Skin of body (tissue), 1 donor: ENCODE measurements at regions not wholly inside any gene's neighbourhood (a gene's known extent, or its start where the extent isn't known, plus 50 kb on each side); places are given as distances from the start of the nearest gene placed in this dataset.
A peak's percentile ranks its signal among the peaks of the same experiment; 100 is the strongest.
"Not testable (repeated sequence)": the region's sequence is repeated elsewhere in the genome, so short reads cannot be mapped to it uniquely, and the experiment has no call there.

Source experiments
- DNase-seq: peaks from one replicate; lab custom pipeline; 2025; lab: John Stamatoyannopoulos, UW

GRCh38 chrX:39779952-39780783, 317.6 kb downstream of the BCOR start:
- DNase-seq, result no peak

- DNase-seq, result no peak
These were observed 315.5 kb downstream of the BCOR start for GRCh38 chrX:39782276-39782675.

GRCh38 chrX:39787999-39788398, 309.8 kb downstream of the BCOR start:
- no peak for DNase-seq

GRCh38 chrX:39788521-39788920, 309.2 kb downstream of the BCOR start:
- DNase-seq, result no peak

GRCh38 chrX:39791691-39792090, 306.1 kb downstream of the BCOR start:
- no peak for DNase-seq

GRCh38 chrX:39795605-39796004, 302.2 kb downstream of the BCOR start:
- DNase-seq, result no peak

- DNase-seq, result no peak
These were observed 300.9 kb downstream of the BCOR start for GRCh38 chrX:39796856-39797255.

GRCh38 chrX:39798488-39798887, 299.3 kb downstream of the BCOR start:
- not testable (repeated sequence) for DNase-seq

- no peak for DNase-seq
These were observed 295.4 kb downstream of the BCOR start for GRCh38 chrX:39802354-39802753.

GRCh38 chrX:39802908-39803307, 294.9 kb downstream of the BCOR start:
- no peak for DNase-seq

- no peak for DNase-seq
These were observed 292.7 kb downstream of the BCOR start for GRCh38 chrX:39805022-39805421.

- DNase-seq, result no peak
These were observed 291.9 kb downstream of the BCOR start for GRCh38 chrX:39805825-39806224.

GRCh38 chrX:39808471-39808917, 289.3 kb downstream of the BCOR start:
- peak; percentile 40 for DNase-seq

- DNase-seq, result no peak
These were observed 288.4 kb downstream of the BCOR start for GRCh38 chrX:39809331-39809730.

- DNase-seq, result no peak
These were observed 286.9 kb downstream of the BCOR start for GRCh38 chrX:39810901-39811300.

- no peak for DNase-seq
These were observed 286.4 kb downstream of the BCOR start for GRCh38 chrX:39811376-39811775.

- DNase-seq, result no peak
These were observed 284.0 kb downstream of the BCOR start for GRCh38 chrX:39813631-39814277.

GRCh38 chrX:39814391-39814790, 283.4 kb downstream of the BCOR start:
- no peak for DNase-seq

- DNase-seq, result no peak
These were observed 282.1 kb downstream of the BCOR start for GRCh38 chrX:39815631-39816030.

GRCh38 chrX:39816871-39817731, 280.7 kb downstream of the BCOR start:
- no peak for DNase-seq

- DNase-seq, result no peak
These were observed 279.8 kb downstream of the BCOR start for GRCh38 chrX:39817754-39818470.
